ENCODE measurements at regions not wholly inside any gene's neighbourhood (a gene's known extent, or its start where the extent isn't known, plus 50 kb on each side); places are given as distances from the start of the nearest gene placed in this dataset.

DNA sequence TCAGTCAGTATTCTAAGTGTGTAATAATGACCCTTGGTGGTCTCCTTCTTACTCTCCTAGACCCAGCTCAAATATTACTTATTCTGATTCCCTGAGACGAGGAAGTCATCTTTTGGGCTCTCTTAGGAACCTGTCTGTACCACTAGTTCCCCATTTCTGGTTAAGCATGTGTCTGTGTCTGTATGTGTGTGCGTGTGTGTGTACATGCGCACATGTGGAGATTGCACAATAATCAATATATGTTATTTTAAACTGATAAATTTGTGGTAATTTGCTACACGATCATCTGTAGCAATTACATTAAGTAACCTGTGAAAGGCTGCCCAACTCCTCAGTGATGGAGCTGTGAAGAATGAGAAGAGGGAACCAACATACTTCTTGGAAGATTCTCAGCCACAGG, 132.2 kb downstream of the ASCL4 start:
- Histone ChIP-seq H3K4me3 (no peak overlapping the region), H3K4me1 (ENCODE audit: insufficient read depth) (no peaks in the 10 kb centered on the region), H3K36me3 (no peaks in the 10 kb centered on the region), H3K27me3 (no peaks in the 10 kb centered on the region), H3K9me3 (no peaks in the 10 kb centered on the region), H3K27ac (no peak overlapping the region)
- DNase-seq, result no peak
- 58 to 73% (median 60%) methylated on average over 4 of the region's 4 CpGs for WGBS, 3 donors
- TF ChIP-seq POLR2A (IDR thresholded peaks at IDR 0.05) (no peak), CTCF (IDR thresholded peaks at IDR 0.05) (no peak), EP300 (IDR thresholded peaks at IDR 0.05) (no peak)
- intact Hi-C loops (cut with DNase I), result no loop called here

DNA sequence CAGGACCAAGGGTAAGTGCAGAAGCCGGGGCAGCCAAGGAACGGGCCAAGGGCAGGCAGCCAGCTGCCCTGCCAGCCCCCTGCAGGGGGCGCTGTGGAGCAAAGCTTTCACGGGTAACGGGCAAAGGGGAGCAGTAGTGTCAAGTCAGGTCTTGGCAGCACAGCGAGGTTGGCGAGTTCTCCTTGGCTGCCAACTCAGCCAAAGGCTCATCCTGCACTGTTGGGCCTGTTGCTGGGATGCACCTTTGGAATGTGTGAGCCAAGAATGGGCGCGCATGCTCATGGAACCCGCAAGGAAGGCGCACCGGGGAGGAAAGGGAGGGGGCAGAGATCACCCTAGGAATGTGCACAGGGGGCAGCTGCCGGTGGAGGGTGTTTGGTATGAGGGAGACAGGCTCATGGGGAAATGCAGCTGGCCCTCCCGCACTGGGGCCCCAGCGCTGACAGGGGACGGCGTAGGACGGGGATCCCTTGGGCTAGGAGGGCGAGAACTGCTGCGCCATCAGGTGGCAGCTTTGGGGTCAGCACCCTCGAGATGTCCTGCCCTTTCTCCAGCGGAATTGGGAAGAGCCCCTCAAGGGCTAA, 138.0 kb downstream of the ASCL4 start:
- intact Hi-C loops (cut with DNase I), result no loop called here
- Histone ChIP-seq H3K9me3 (no peaks in the 10 kb centered on the region), H3K27ac (no peak overlapping the region), H3K36me3 (no peaks in the 10 kb centered on the region), H3K4me3 (no peak overlapping the region), H3K4me1 (ENCODE audit: insufficient read depth) (no peaks in the 10 kb centered on the region), H3K27me3 (no peaks in the 10 kb centered on the region)
- no peak for DNase-seq
- WGBS, 3 donors, result 3 to 5% (median 3%) methylated on average over 22 of the region's 22 CpGs
- no peak for TF ChIP-seq EP300 (IDR thresholded peaks at IDR 0.05)
- no peak for TF ChIP-seq CTCF (IDR thresholded peaks at IDR 0.05)
- no peak for TF ChIP-seq POLR2A (IDR thresholded peaks at IDR 0.05)

- DNase-seq, result no peak
- H3K4me1 ChIP-seq (ENCODE audit: insufficient read depth), result no peaks in the 10 kb centered on the region
- H3K36me3 ChIP-seq, result no peaks in the 10 kb centered on the region
- H3K9me3 ChIP-seq, result no peaks in the 10 kb centered on the region
- WGBS, 3 donors, result 59 to 61% (median 61%) methylated on average over 10 of the region's 10 CpGs
- H3K4me3 ChIP-seq, result no peak overlapping the region
- H3K27me3 ChIP-seq, result no peaks in the 10 kb centered on the region
- H3K27ac ChIP-seq, result no peak overlapping the region
- intact Hi-C loops (cut with DNase I), result no loop called here
- TF ChIP-seq POLR2A (IDR thresholded peaks at IDR 0.05), result no peak
- TF ChIP-seq CTCF (IDR thresholded peaks at IDR 0.05), result no peak
- TF ChIP-seq EP300 (IDR thresholded peaks at IDR 0.05), result no peak
Measured at GRCh38 chr12:107914460-107914977, 140.0 kb downstream of the ASCL4 start.

- 17 to 20% (median 19%) methylated on average over 8 of the region's 8 CpGs for WGBS, 3 donors
- Histone ChIP-seq H3K27ac (no peak overlapping the region), H3K27me3 (no peaks in the 10 kb centered on the region), H3K4me3 (no peak overlapping the region), H3K36me3 (no peaks in the 10 kb centered on the region), H3K9me3 (no peaks in the 10 kb centered on the region), H3K4me1 (ENCODE audit: insufficient read depth) (no peaks in the 10 kb centered on the region)
- intact Hi-C loops (cut with DNase I), result no loop called here
- TF ChIP-seq CTCF (IDR thresholded peaks at IDR 0.05) (peak in 1 of 3 donors; percentile 12), POLR2A (IDR thresholded peaks at IDR 0.05) (no peak), EP300 (IDR thresholded peaks at IDR 0.05) (no peak)
- DNase-seq, result no peak
Measured at GRCh38 chr12:107917912-107918800, 143.7 kb downstream of the ASCL4 start.

Measured in ovary (tissue), 7 donors.